ENCODE measurements at regions not wholly inside any gene's neighbourhood (a gene's known extent, or its start where the extent isn't known, plus 50 kb on each side); places are given as distances from the start of the nearest gene placed in this dataset.

- ATAC-seq, result no peak
- H3K4me2 ChIP-seq (ENCODE audit: low read length), result no peak overlapping the region
- no peak overlapping the region for H3K27ac ChIP-seq (ENCODE audit: low read depth, low read length)
- no TSS peak for BruUV-seq (replicated peaks)
- POLR2A ChIA-PET, result no interaction called here
- no peaks in the 10 kb centered on the region for H4K20me1 ChIP-seq (ENCODE audit: insufficient read depth)
- no peaks in the 10 kb centered on the region for H3K9me2 ChIP-seq (ENCODE audit: insufficient read depth)
- CTCF ChIA-PET, result no interaction called here
- H2AFZ ChIP-seq (ENCODE audit: low read depth, low read length, poor library complexity, severe bottlenecking), result no peak overlapping the region
- TF ChIP-seq FOSL1 (IDR thresholded peaks at IDR 0.05; ENCODE audit: low read depth) (no peak), CEBPB (IDR thresholded peaks at IDR 0.05; ENCODE audit: low read depth) (no peak), ATF3 (IDR thresholded peaks at IDR 0.05) (no peak), SP1 (IDR thresholded peaks at IDR 0.05; ENCODE audit: low read depth) (no peak), MAX (IDR thresholded peaks at IDR 0.05) (no peak), ZFX (IDR thresholded peaks at IDR 0.05) (no peak), EZH2 (IDR thresholded peaks at IDR 0.05) (no peak), RAD21 (IDR thresholded peaks at IDR 0.05; ENCODE audit: low read depth) (no peak), YY1 (IDR thresholded peaks at IDR 0.05; ENCODE audit: extremely low read depth, insufficient replicate concordance, low read depth, low read length) (no peak), REST (IDR thresholded peaks at IDR 0.05; ENCODE audit: low read depth) (no peak), EZH2phosphoT487 (IDR thresholded peaks at IDR 0.05; ENCODE audit: borderline replicate concordance) (no peak), CBX3 (IDR thresholded peaks at IDR 0.05; ENCODE audit: low read depth) (no peak), JUND (IDR thresholded peaks at IDR 0.05) (no peak), ELF1 (IDR thresholded peaks at IDR 0.05; ENCODE audit: borderline replicate concordance, low read depth) (no peak)
- RAD21 ChIA-PET (ENCODE audit: low non-redundant PET in 1 of 2, low total read pairs in 2 of 2, uncharacterized antibody in 2 of 2, unreplicated experiment in 2 of 2), result no interaction called here
- H3K27me3 ChIP-seq (ENCODE audit: insufficient read depth, low read length), result no peaks in the 10 kb centered on the region
- no peaks in the 10 kb centered on the region for H3K4me1 ChIP-seq (ENCODE audit: control insufficient read depth in 1 of 2, insufficient read depth in 2 of 2, low read length in 2 of 2)
- H3K79me2 ChIP-seq (ENCODE audit: insufficient read depth, low read length), result no peaks in the 10 kb centered on the region
- DNase-seq (ENCODE audit: low read depth, low spot score), result no peak
- intact Hi-C loops (cut with micrococcal nuclease), result no loop called here
- no peaks in the 10 kb centered on the region for H3K36me3 ChIP-seq (ENCODE audit: control insufficient read depth in 1 of 2, insufficient read depth in 2 of 2, low read length in 2 of 2)
- no peaks in the 10 kb centered on the region for H3K9me3 ChIP-seq (ENCODE audit: control insufficient read depth in 1 of 2, insufficient read depth in 1 of 2, low read depth in 1 of 2, low read length in 2 of 2)
- H3K9ac ChIP-seq (ENCODE audit: low read length), result no peak overlapping the region
- no peak overlapping the region for H3K4me3 ChIP-seq (replicated peaks in 1 of 2; ENCODE audit: low read depth in 1 of 2, low read length in 2 of 2)
These were observed 797.6 kb upstream of the PABPC4L start for GRCh38 chr4:134999169-134999568.

Data from HCT116 (cell line).